ENCODE measurements at regions not wholly inside any gene's neighbourhood (a gene's known extent, or its start where the extent isn't known, plus 50 kb on each side); places are given as distances from the start of the nearest gene placed in this dataset.

- Mint-ChIP-seq H3K27ac (no peak overlapping the region), H3K27me3 (no peaks in the 10 kb centered on the region), H3K4me1 (peaks cover 0 to 3% of the 10 kb centered on the region in 2 donors), H3K4me3 (no peak overlapping the region), H3K36me3 (no peaks in the 10 kb centered on the region), H3K9me3 (no peaks in the 10 kb centered on the region)
- DNase-seq: no peak
- ATAC-seq (replicated peaks): no peak
These were observed 612.2 kb upstream of the SLC39A10 start for GRCh38 chr2:195044801-195045200.

- Mint-ChIP-seq H3K4me1 (no peaks in the 10 kb centered on the region), H3K27ac (no peak overlapping the region), H3K9me3 (no peaks in the 10 kb centered on the region), H3K36me3 (no peaks in the 10 kb centered on the region), H3K27me3 (no peaks in the 10 kb centered on the region), H3K4me3 (no peak overlapping the region)
- no peak for ATAC-seq (replicated peaks)
- no peak for DNase-seq
These were observed 618.9 kb upstream of the SLC39A10 start for GRCh38 chr2:195038153-195038552.

- H3K4me3 Mint-ChIP-seq: no peak overlapping the region
- no peak for ATAC-seq (replicated peaks)
- no peaks in the 10 kb centered on the region for H3K9me3 Mint-ChIP-seq
These were observed 620.0 kb upstream of the SLC39A10 start for GRCh38 chr2:195037045-195037444.

GRCh38 chr2:195031411-195031810 is 625.6 kb upstream of the SLC39A10 start:
- no peaks in the 10 kb centered on the region for H3K9me3 Mint-ChIP-seq
- H3K4me1 Mint-ChIP-seq: no peaks in the 10 kb centered on the region
- no peaks in the 10 kb centered on the region for H3K27me3 Mint-ChIP-seq
- no peak overlapping the region for H3K27ac Mint-ChIP-seq
- H3K36me3 Mint-ChIP-seq: no peaks in the 10 kb centered on the region
- DNase-seq (no peak), ATAC-seq (replicated peaks) (no peak)
- no peak overlapping the region for H3K4me3 Mint-ChIP-seq

More at GRCh38 chr2:195037045-195037444, 620.0 kb upstream of the SLC39A10 start:
- DNase-seq: no peak
- H3K4me1 Mint-ChIP-seq: no peaks in the 10 kb centered on the region
- H3K27ac Mint-ChIP-seq: no peak overlapping the region
- no peaks in the 10 kb centered on the region for H3K27me3 Mint-ChIP-seq
- no peaks in the 10 kb centered on the region for H3K36me3 Mint-ChIP-seq

GRCh38 chr2:195029804-195030654 is 627.0 kb upstream of the SLC39A10 start:
- Mint-ChIP-seq H3K36me3 (no peaks in the 10 kb centered on the region), H3K9me3 (no peaks in the 10 kb centered on the region), H3K4me1 (no peaks in the 10 kb centered on the region), H3K4me3 (no peak overlapping the region), H3K27ac (no peak overlapping the region), H3K27me3 (no peaks in the 10 kb centered on the region)
- no peak for DNase-seq
- ATAC-seq (replicated peaks): no peak

GRCh38 chr2:195027947-195028346 is 629.1 kb upstream of the SLC39A10 start:
- no peak for DNase-seq
- ATAC-seq (replicated peaks): no peak
- Mint-ChIP-seq H3K27ac (no peak overlapping the region), H3K4me1 (no peaks in the 10 kb centered on the region), H3K36me3 (no peaks in the 10 kb centered on the region), H3K9me3 (no peaks in the 10 kb centered on the region), H3K4me3 (no peak overlapping the region), H3K27me3 (no peaks in the 10 kb centered on the region)

- no peaks in the 10 kb centered on the region for H3K36me3 Mint-ChIP-seq
- no peaks in the 10 kb centered on the region for H3K27me3 Mint-ChIP-seq
- no peaks in the 10 kb centered on the region for H3K9me3 Mint-ChIP-seq
- peaks cover 4 to 13% of the 10 kb centered on the region in 2 donors for H3K4me1 Mint-ChIP-seq
- DNase-seq (no peak), ATAC-seq (replicated peaks) (no peak)
- H3K4me3 Mint-ChIP-seq: no peak overlapping the region
- H3K27ac Mint-ChIP-seq: no peak overlapping the region
These were observed 630.8 kb upstream of the SLC39A10 start for GRCh38 chr2:195026261-195026660.

GRCh38 chr2:195022508-195022830 is 634.6 kb upstream of the SLC39A10 start:
- no peaks in the 10 kb centered on the region for H3K9me3 Mint-ChIP-seq
- no peak overlapping the region for H3K4me3 Mint-ChIP-seq
- no peaks in the 10 kb centered on the region for H3K36me3 Mint-ChIP-seq
- no peak for ATAC-seq (replicated peaks)
- DNase-seq: no peak
- H3K27ac Mint-ChIP-seq: no peak overlapping the region
- H3K4me1 Mint-ChIP-seq: peaks cover 4 to 13% of the 10 kb centered on the region in 2 donors
- H3K27me3 Mint-ChIP-seq: no peaks in the 10 kb centered on the region

- DNase-seq: no peak
- no peak overlapping the region for H3K4me3 Mint-ChIP-seq
- no peaks in the 10 kb centered on the region for H3K27me3 Mint-ChIP-seq
- H3K9me3 Mint-ChIP-seq: no peaks in the 10 kb centered on the region
- H3K36me3 Mint-ChIP-seq: no peaks in the 10 kb centered on the region
- no peak for ATAC-seq (replicated peaks)
- H3K27ac Mint-ChIP-seq: no peak overlapping the region
- peaks cover 4 to 13% of the 10 kb centered on the region in 2 donors for H3K4me1 Mint-ChIP-seq
These were observed 635.1 kb upstream of the SLC39A10 start for GRCh38 chr2:195021711-195022507.

GRCh38 chr2:195018462-195018861 is 638.6 kb upstream of the SLC39A10 start:
- ATAC-seq (replicated peaks) (no peak), DNase-seq (no peak)
- no peak overlapping the region for H3K27ac Mint-ChIP-seq
- H3K36me3 Mint-ChIP-seq: no peaks in the 10 kb centered on the region
- no peaks in the 10 kb centered on the region for H3K9me3 Mint-ChIP-seq
- H3K4me1 Mint-ChIP-seq: peaks cover 4 to 13% of the 10 kb centered on the region in 2 donors
- no peak overlapping the region for H3K4me3 Mint-ChIP-seq
- H3K27me3 Mint-ChIP-seq: no peaks in the 10 kb centered on the region

GRCh38 chr2:195017890-195018289 is 639.1 kb upstream of the SLC39A10 start:
- Mint-ChIP-seq H3K4me1 (peaks cover 4 to 13% of the 10 kb centered on the region in 2 donors), H3K4me3 (no peak overlapping the region), H3K27ac (no peak overlapping the region), H3K36me3 (no peaks in the 10 kb centered on the region), H3K27me3 (no peaks in the 10 kb centered on the region), H3K9me3 (no peaks in the 10 kb centered on the region)
- DNase-seq (no peak), ATAC-seq (replicated peaks) (no peak)

GRCh38 chr2:195016841-195017240 is 640.2 kb upstream of the SLC39A10 start:
- H3K4me3 Mint-ChIP-seq: no peak overlapping the region
- H3K9me3 Mint-ChIP-seq: no peaks in the 10 kb centered on the region
- no peaks in the 10 kb centered on the region for H3K36me3 Mint-ChIP-seq
- H3K4me1 Mint-ChIP-seq: peaks cover 2 to 4% of the 10 kb centered on the region in 2 donors
- no peak for ATAC-seq (replicated peaks)
- no peak for DNase-seq
- H3K27me3 Mint-ChIP-seq: no peaks in the 10 kb centered on the region
- no peak overlapping the region for H3K27ac Mint-ChIP-seq

- no peak overlapping the region for H3K27ac Mint-ChIP-seq
- no peaks in the 10 kb centered on the region for H3K36me3 Mint-ChIP-seq
- ATAC-seq (replicated peaks) (no peak), DNase-seq (no peak)
- no peak overlapping the region for H3K4me3 Mint-ChIP-seq
- no peaks in the 10 kb centered on the region for H3K27me3 Mint-ChIP-seq
- H3K9me3 Mint-ChIP-seq: no peaks in the 10 kb centered on the region
- no peaks in the 10 kb centered on the region for H3K4me1 Mint-ChIP-seq
These were observed 647.8 kb upstream of the SLC39A10 start for GRCh38 chr2:195009202-195009601.

GRCh38 chr2:195006856-195007255 is 650.2 kb upstream of the SLC39A10 start:
- H3K36me3 Mint-ChIP-seq: no peaks in the 10 kb centered on the region
- no peak overlapping the region for H3K27ac Mint-ChIP-seq
- no peaks in the 10 kb centered on the region for H3K9me3 Mint-ChIP-seq
- no peaks in the 10 kb centered on the region for H3K27me3 Mint-ChIP-seq
- DNase-seq (no peak), ATAC-seq (replicated peaks) (no peak)
- H3K4me3 Mint-ChIP-seq: no peak overlapping the region
- H3K4me1 Mint-ChIP-seq: no peaks in the 10 kb centered on the region

- H3K27me3 Mint-ChIP-seq: no peaks in the 10 kb centered on the region
- H3K4me3 Mint-ChIP-seq: no peak overlapping the region
- no peak overlapping the region for H3K27ac Mint-ChIP-seq
- ATAC-seq (replicated peaks) (no peak), DNase-seq (no peak)
- H3K4me1 Mint-ChIP-seq: no peaks in the 10 kb centered on the region
- no peaks in the 10 kb centered on the region for H3K9me3 Mint-ChIP-seq
- H3K36me3 Mint-ChIP-seq: no peaks in the 10 kb centered on the region
These were observed 653.0 kb upstream of the SLC39A10 start for GRCh38 chr2:195003881-195004471.
